SK-N-DZ (cell line): ENCODE measurements at regions not wholly inside any gene's neighbourhood (a gene's known extent, or its start where the extent isn't known, plus 50 kb on each side); places are given as distances from the start of the nearest gene placed in this dataset.

Experiments
- DNase-seq: peaks from one replicate; pipeline ENCODE4 v3.0.0-alpha.2; 2015; ENCODE audit warnings: low spot score

DNA sequence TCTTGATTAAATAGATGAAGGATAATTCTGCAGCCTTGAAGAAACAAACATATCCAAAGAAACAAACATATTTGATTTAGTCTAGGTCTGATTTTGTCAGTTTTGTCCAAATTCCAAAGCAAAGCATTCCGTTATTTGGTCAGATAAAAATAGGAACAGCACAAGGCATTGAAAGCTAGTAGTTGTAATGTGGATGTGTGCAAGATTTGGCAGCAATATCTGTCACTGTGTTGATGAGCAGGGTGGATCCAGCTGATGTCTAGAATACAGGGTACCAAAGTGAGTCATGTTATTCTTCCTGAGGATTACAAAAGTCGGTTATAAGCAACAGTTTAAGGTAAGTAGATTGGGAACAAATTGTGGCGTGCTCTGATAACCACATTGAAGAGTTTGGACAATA lies 69.3 kb upstream of the PLPPR1 start:
- DNase-seq: no peak
